ENCODE measurements at regions not wholly inside any gene's neighbourhood (a gene's known extent, or its start where the extent isn't known, plus 50 kb on each side); places are given as distances from the start of the nearest gene placed in this dataset.
A peak's percentile ranks its signal among the peaks of the same experiment; 100 is the strongest.
"Not testable (repeated sequence)": the region's sequence is repeated elsewhere in the genome, so short reads cannot be mapped to it uniquely, and the experiment has no call there.

- H3K4me3 ChIP-seq (ENCODE audit: low read depth, low read length); H3K36me3 ChIP-seq (ENCODE audit: control insufficient read depth, insufficient read depth, low read length); H3K27me3 ChIP-seq (ENCODE audit: control insufficient read depth, insufficient read depth, low read length); DNase-seq (ENCODE audit: low read depth); FAIRE-seq: not testable (repeated sequence)
Measured at GRCh38 chr4:9577869-9578268, 133.7 kb downstream of the DEFB131A start.

GRCh38 chr4:9582880-9583279 is 138.7 kb downstream of the DEFB131A start:
- DNase-seq (ENCODE audit: low read depth); H3K4me3 ChIP-seq (ENCODE audit: low read depth, low read length); FAIRE-seq; H3K36me3 ChIP-seq (ENCODE audit: control insufficient read depth, insufficient read depth, low read length); H3K27me3 ChIP-seq (ENCODE audit: control insufficient read depth, insufficient read depth, low read length): not testable (repeated sequence)

GRCh38 chr4:9592010-9592409 is 147.8 kb downstream of the DEFB131A start:
- Histone ChIP-seq H3K27me3 (ENCODE audit: control insufficient read depth, insufficient read depth, low read length) (no peaks in the 10 kb centered on the region), H3K4me3 (ENCODE audit: low read depth, low read length) (no peak overlapping the region), H3K36me3 (ENCODE audit: control insufficient read depth, insufficient read depth, low read length) (no peaks in the 10 kb centered on the region)
- FAIRE-seq = no peak
- no peak for DNase-seq (ENCODE audit: low read depth)
- no peak for TF ChIP-seq CTCF (IDR thresholded peaks at IDR 0.05; ENCODE audit: insufficient read depth, low read length, severe bottlenecking)

- Histone ChIP-seq H3K36me3 (ENCODE audit: control insufficient read depth, insufficient read depth, low read length) (no peaks in the 10 kb centered on the region), H3K27me3 (ENCODE audit: control insufficient read depth, insufficient read depth, low read length) (no peaks in the 10 kb centered on the region), H3K4me3 (ENCODE audit: low read depth, low read length) (no peak overlapping the region)
- no peak for TF ChIP-seq CTCF (IDR thresholded peaks at IDR 0.05; ENCODE audit: insufficient read depth, low read length, severe bottlenecking)
- FAIRE-seq (peak; percentile 89), DNase-seq (ENCODE audit: low read depth) (peak; percentile 15)
Measured at GRCh38 chr4:9594948-9595347, 150.7 kb downstream of the DEFB131A start.

- not testable (repeated sequence) for H3K36me3 ChIP-seq (ENCODE audit: control insufficient read depth, insufficient read depth, low read length); H3K27me3 ChIP-seq (ENCODE audit: control insufficient read depth, insufficient read depth, low read length); H3K4me3 ChIP-seq (ENCODE audit: low read depth, low read length); FAIRE-seq; DNase-seq (ENCODE audit: low read depth)
Measured at GRCh38 chr4:9595531-9595930, 151.3 kb downstream of the DEFB131A start.

- FAIRE-seq = no peak
- H3K36me3 ChIP-seq (ENCODE audit: control insufficient read depth, insufficient read depth, low read length) = no peaks in the 10 kb centered on the region
- no peak for DNase-seq (ENCODE audit: low read depth)
- H3K27me3 ChIP-seq (ENCODE audit: control insufficient read depth, insufficient read depth, low read length) = no peaks in the 10 kb centered on the region
- no peak for TF ChIP-seq CTCF (IDR thresholded peaks at IDR 0.05; ENCODE audit: insufficient read depth, low read length, severe bottlenecking)
- no peak overlapping the region for H3K4me3 ChIP-seq (ENCODE audit: low read depth, low read length)
Measured at GRCh38 chr4:9599266-9599665, 155.1 kb downstream of the DEFB131A start.

- H3K4me3 ChIP-seq (ENCODE audit: low read depth, low read length) = no peak overlapping the region
- no peak for DNase-seq (ENCODE audit: low read depth)
- FAIRE-seq = no peak
Measured at GRCh38 chr4:9600246-9600645, 156.0 kb downstream of the DEFB131A start.

More at GRCh38 chr4:9600246-9600645, 156.0 kb downstream of the DEFB131A start:
- Histone ChIP-seq H3K36me3 (ENCODE audit: control insufficient read depth, insufficient read depth, low read length) (no peaks in the 10 kb centered on the region), H3K27me3 (ENCODE audit: control insufficient read depth, insufficient read depth, low read length) (no peaks in the 10 kb centered on the region)
- TF ChIP-seq CTCF (IDR thresholded peaks at IDR 0.05; ENCODE audit: insufficient read depth, low read length, severe bottlenecking) = no peak
